Activated T-helper 1 cell treated with Interleukin-2 at 50 U/mL for 16 hours (primary cell): ENCODE measurements at regions not wholly inside any gene's neighbourhood (a gene's known extent, or its start where the extent isn't known, plus 50 kb on each side); places are given as distances from the start of the nearest gene placed in this dataset.

Experiments
- DNase-seq: peaks from one replicate; pipeline ENCODE4 v3.0.0-alpha.2; 2020; ENCODE audit warnings: low read depth

GRCh38 chr20:61161726-61162390, 90.2 kb upstream of the CDH4 start:
- DNase-seq: no peak

DNA sequence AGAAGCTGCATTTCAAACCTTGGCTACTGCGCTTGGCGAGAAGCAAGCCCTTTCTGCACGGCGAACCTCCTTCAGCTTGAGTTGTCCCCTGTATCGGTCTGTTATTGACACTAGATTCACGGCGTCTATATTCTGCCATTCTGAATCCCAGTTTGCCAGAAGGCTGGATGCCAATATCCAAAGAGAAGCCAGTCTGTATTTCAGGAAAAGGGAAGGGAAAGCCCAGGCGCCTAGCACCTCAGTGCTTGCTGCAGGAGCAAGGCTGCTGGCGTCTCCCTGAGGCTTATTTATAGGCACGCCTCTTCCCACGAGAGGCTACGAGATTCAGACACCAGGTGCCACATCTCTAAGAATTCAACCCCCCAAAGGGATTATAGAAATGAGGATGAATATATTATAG, 89.6 kb upstream of the CDH4 start:
- DNase-seq: no peak

DNA sequence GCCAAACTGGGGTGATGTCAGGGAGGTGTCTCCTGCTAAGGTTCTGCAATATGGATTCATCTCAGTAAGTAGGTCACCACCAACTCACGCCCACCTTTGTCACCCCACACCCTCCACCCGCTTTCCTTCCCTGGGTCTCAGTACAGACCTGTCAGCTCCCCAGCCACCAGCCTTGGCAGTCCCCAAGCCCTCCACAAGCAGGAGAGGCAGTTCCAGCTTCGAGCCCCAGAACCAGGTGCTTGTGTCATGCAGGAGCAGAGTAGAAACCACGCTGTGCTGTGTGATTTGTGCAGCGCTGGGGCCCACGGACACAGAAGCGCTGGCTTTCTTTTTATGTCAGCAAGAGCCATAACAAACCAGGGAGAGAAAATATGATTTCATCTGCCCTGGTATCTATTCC, 89.0 kb upstream of the CDH4 start:
- no peak for DNase-seq

GRCh38 chr20:61166324-61166723, 85.7 kb upstream of the CDH4 start:
- DNase-seq: no peak

DNA sequence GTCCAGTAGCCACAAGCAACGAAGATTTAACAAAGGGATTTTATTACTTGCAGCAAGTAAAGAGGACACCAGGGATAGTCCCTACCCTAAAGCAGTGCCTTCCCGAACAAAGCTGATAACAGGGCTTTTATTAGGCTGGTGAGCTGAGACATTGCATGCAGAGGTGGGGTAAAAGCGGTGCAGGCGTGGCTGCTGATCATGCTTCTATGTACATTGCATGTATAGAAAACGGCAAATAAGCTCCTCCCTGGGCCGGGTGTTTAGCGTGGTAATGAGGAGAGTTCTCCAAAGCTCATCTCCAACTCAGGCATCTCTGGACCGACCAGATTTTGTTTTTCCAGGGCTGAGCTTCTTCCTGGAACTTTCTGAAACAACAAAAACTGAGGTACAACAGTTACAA, 83.5 kb upstream of the CDH4 start:
- DNase-seq: no peak

- DNase-seq: no peak
Measured at GRCh38 chr20:61169874-61170273, 82.2 kb upstream of the CDH4 start.

DNA sequence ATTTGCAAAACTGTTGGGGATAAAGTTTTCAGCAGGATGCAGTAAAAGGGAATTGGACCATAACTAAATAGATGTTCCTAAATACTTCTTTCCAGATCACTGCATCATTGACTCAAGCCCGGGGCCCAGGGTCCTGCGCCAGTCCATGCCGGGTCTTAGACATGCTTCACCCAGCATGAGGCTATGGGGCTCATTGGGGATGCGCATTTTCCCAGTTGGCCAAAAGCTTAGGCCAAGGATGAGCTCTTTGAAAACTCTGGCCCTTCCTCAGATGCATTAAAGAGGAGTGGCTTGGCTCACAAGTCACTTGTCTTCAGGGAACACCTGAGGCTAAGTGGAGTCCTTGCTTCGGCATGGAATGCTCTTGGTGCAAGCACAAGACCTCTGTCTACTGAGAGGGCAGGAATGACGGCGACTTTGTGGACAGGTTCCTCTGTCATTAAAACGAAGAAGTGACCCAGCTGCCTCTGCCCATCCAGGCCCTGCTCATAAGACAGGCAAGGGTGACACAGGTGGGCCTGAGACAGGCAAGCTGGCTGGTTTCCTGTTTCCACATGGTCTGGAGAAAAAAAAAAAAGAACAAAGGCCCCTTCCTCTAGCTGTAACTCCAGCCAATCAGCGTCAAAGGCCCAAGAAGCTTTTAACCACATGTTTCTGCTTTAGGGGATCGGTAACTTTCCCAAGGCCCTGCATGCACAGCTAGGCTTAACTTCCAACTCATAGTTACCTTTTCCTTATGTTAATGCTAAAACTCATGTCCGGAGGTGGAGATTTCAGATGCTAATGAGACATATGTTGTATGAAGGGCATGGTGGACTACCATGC, 81.4 kb upstream of the CDH4 start:
- DNase-seq: no peak

GRCh38 chr20:61173267-61173666, 78.8 kb upstream of the CDH4 start:
- no peak for DNase-seq

- no peak for DNase-seq
Measured at GRCh38 chr20:61173961-61174725, 77.9 kb upstream of the CDH4 start.

DNA sequence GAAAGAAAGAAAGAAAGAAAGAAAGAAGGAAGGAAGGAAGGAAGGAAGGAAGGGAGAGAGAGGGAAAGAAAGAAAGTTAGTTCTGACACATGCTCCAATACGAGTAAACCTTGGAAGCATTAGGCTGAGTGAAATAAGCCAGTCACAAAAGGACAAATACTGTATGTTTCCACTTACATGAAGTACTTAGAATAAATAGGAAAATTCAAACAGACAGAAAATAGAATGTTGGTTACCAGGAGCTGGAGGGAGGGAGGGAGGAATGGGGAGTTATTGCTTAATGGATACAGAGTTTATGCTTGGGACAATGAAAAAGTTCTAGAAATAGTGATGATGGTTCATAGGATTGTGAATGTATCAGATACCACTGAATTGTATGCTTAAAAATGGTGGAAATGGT, 75.2 kb upstream of the CDH4 start:
- DNase-seq: no peak

DNA sequence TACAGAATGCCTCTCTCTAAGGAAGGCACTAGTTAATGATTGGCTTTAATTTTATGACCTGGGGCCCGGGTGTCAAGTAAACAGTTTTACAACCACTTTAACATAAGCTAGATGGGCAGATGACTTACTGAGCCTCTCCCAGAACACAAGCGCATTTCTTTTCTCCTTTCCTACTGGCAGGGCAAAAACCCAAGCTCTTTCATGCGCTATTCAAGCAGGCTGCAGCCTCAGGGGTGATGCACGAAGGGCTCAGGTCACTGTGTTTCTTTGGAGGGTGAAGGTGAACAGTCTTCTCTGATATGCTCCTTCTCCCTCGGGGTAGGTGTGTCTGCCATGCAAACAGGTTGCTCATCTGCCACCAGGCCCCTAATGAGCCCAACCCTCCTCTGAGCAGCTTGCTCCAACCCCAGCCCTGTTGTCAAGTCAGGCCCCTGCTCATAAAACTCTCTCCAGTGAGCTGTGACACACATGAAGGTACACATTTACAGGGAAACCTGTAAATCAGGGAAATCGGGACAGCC, 73.5 kb upstream of the CDH4 start:
- no peak for DNase-seq

DNA sequence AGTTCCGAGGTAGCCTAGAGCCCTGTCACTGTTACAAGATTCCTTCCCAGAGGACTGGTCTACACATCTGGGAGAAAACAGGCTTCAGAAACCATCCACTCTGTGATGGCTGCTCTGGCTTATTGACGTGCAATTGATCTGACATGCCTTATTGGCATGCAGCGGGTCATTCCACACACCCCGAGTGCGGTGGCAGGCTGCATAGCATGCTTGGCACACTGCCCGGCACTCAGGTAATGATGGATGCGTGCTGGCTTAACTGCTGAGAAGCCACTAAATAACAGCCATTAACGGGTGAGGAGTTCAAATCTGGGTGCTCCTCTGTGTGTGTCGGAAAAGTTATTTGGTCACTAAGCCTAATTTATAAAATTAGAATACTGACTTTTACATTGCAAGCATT, 67.9 kb upstream of the CDH4 start:
- DNase-seq: no peak

DNA sequence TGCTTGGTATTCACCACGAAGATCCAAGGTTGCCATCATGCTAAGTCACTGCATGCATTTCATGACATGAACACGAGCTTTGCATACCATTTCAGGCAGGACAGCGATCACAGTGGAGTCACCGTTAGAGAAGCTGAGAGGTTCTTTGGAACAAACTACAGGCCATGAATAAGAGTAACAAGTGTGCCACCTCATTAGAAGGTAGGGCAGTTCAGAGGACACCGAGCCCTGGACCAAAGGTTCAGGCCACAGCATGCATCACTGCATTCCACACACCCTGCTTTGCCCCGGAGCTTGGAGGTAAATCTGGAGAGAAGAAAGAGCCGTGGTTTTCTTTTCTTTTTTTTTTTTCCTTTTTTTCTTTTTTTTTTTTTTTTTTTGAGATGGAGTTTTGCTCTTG, 66.9 kb upstream of the CDH4 start:
- DNase-seq: no peak

DNA sequence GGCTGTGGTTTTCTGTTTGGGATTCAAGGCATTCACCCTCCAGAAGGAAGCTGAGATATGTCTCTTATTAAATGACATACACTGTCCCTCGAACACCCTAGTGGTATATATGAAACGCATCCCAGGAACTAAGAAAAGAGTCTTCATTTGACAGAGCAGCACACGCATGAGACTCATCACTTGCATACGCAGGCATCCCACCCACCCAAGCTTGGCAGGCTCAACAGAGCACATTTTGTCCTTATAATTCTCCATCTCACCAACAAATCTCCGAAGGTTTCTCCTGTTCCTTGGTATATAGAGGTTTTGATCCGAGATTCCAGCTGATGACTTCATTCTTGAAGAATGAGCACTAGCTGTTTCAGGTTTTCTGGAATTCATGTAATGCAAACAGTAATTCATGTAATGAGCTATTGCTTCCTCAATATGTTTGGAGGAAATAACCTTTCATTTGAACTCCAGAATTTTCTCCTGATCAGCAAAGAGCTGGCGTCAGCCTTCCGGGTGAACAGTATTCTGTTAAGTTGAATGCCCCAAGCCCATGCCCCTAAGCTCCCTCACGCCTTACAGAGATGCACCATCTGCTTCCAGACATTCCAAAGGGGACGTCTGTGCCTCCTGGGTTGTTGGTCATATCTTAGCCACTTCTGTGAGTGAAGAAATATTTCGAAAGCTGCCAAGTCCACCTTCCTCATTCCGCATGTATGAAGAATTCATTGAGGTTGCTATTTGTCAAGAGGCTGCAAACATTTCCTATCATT, 66.0 kb upstream of the CDH4 start:
- no peak for DNase-seq

- no peak for DNase-seq
Measured at GRCh38 chr20:61186771-61187472, 65.1 kb upstream of the CDH4 start.

DNA sequence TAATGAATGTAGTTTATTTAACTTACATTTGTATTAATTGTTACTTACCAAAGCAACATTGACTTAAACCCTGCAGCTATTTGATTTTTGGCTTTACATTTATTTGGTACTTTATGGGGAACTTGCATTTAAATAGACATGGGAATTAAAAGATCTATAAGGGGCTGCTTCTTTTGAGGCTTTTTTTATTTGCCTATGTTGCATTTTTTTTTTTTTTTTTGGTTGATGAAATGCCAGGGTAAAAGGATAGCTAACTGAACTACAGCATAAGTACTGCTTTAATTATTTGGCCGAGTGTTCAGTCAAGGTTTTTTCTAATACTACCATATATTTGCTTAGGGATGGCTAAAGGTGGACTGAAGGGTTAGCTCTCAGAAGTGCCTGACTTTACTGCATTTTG, 62.5 kb upstream of the CDH4 start:
- DNase-seq: no peak

DNA sequence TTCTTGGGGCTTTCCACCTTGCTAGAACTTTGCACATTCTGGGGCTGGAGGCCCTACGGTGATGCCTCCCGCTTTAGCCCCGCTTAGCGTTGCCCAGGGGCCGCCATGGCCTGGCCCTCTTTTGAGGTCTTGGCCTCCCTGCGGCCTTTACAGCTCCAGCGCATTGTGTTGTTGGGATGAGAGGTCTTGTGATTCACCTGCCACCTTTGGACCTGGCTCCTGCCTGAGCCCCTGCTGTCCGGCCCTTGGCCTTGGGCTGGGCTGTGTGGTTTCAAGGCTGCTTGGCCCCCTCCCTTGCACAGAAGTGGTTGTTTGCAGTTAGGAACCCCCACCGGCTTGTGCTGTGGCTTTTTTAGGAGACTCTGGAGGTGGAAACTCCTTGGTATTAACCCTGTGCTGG, 61.0 kb upstream of the CDH4 start:
- no peak for DNase-seq

GRCh38 chr20:61192337-61192950, 59.6 kb upstream of the CDH4 start:
- DNase-seq: no peak

DNA sequence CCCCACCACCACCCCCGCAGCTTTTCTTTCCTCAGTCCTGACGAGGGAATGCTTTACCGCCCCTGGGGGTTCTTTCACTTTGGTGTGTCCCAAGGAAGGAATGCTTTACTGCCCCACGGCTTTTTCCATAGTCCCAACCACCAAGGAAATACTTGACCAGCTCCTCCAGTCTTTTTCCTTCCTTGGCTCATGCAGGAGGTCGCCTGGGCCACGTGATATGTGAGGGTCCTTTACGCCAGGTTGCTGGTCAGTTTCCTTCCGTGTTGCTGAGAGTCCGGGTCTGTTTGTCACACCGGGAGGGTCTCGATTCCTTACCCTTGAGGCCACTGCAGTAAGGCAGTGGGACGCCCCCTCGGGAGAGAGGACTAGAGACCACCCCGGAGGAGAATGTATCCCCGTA, 58.9 kb upstream of the CDH4 start:
- DNase-seq: no peak
